ENCODE measurements at regions not wholly inside any gene's neighbourhood (a gene's known extent, or its start where the extent isn't known, plus 50 kb on each side); places are given as distances from the start of the nearest gene placed in this dataset.
"Not testable (repeated sequence)": the region's sequence is repeated elsewhere in the genome, so short reads cannot be mapped to it uniquely, and the experiment has no call there.

DNA sequence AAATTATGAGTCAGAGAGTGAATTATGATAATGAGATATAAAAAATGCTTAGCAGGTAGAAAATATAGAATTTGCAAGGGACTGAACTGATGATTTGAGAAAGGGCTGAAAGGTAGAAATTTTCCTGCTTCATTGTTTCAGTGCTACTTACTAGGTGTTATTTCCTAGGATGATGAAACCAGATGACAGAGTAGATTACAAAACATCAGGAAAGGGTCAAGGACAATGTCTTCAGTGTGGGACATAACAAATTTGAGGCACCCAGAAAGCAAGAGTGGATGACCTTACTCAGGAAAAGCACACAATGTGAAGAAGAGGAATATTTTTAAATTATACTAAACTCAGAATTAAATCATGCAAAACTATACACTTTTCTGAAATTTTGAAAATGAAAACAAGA is 102.1 kb downstream of the SHCBP1 start:
- DNase-seq (ENCODE audit: extremely low read depth in 1 of 11, low read depth in 9 of 11, low spot score in 4 of 11), result no peak

DNA sequence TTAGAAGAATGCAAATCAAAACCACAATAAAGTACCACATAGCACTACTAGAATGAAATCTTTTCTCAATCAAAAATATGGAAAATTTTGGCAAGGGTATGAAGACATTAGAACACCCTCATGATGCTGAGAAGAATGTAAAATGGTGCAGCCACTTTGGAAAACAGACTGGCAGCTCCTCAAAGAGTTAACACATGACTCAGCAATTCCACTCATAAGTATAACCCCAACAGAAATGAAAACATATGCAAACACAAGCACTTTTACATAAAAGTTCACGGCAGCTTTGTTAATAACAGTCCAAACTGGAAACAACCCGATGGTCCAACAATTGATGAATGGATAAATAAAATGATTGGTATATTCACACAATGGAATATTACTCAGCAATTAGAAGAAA is 124.5 kb downstream of the SHCBP1 start:
- no peak for DNase-seq (ENCODE audit: extremely low read depth in 1 of 11, low read depth in 9 of 11, low spot score in 4 of 11)

DNA sequence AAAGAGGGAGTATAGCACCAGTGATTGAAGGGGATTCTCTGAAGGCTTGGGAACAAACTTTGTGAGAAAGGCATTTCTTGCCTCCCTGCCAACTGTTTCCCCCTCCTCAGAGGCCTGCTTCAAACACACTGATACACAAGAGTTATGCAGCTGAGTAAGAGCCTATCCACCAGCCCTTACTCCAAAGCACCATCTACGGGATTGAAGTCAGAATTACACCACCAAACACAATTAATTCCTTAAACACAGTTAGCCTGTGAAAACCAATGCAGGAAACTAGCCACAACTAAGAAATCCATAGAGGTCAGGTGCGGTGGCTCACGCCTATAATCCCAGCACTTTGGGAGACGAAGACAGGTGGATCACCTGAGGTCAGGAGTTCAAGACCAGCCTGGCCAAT is 138.3 kb downstream of the SHCBP1 start:
- no peak for DNase-seq (ENCODE audit: extremely low read depth in 1 of 11, low read depth in 9 of 11, low spot score in 4 of 11)

DNA sequence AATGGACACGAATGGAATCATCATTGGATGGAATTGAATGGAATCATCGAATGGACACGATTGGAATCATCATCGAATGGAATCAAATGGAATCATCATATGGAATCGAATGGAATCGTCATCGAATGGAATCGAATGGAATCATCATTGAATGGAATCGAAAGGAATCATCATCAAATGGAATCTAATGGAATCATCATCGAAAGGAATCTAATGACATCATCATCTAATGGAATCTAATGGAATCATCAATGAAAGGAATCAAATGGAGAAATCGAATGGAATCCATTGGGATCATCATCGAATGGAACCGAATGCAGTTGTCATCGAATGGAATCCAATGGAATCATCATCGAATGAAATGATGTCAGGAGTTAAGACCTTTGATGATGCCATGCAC is 154.9 kb downstream of the SHCBP1 start:
- no peak for DNase-seq (ENCODE audit: extremely low read depth in 1 of 11, low read depth in 9 of 11, low spot score in 4 of 11)

DNA sequence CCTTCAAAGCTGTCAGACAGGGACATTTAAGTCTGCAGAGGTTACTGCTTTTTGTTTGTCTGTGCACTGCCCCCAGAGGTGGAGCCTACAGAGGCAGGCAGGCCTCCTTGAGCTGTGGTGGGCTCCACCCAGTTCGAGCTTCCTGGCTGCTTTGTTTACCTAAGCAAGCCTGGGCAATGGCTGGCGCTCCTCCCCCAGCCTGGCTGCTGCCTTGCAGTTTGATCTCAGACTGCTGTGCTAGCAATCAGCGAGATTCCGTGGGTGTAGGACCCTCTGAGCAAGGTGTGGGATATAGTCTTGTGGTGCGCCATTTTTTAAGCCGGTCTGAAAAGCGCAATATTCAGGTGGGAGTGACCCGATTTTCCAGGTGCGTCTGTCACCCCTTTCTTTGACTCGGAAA is 166.4 kb downstream of the SHCBP1 start:
- not testable (repeated sequence) for DNase-seq (ENCODE audit: extremely low read depth in 1 of 11, low read depth in 9 of 11, low spot score in 4 of 11)

DNA sequence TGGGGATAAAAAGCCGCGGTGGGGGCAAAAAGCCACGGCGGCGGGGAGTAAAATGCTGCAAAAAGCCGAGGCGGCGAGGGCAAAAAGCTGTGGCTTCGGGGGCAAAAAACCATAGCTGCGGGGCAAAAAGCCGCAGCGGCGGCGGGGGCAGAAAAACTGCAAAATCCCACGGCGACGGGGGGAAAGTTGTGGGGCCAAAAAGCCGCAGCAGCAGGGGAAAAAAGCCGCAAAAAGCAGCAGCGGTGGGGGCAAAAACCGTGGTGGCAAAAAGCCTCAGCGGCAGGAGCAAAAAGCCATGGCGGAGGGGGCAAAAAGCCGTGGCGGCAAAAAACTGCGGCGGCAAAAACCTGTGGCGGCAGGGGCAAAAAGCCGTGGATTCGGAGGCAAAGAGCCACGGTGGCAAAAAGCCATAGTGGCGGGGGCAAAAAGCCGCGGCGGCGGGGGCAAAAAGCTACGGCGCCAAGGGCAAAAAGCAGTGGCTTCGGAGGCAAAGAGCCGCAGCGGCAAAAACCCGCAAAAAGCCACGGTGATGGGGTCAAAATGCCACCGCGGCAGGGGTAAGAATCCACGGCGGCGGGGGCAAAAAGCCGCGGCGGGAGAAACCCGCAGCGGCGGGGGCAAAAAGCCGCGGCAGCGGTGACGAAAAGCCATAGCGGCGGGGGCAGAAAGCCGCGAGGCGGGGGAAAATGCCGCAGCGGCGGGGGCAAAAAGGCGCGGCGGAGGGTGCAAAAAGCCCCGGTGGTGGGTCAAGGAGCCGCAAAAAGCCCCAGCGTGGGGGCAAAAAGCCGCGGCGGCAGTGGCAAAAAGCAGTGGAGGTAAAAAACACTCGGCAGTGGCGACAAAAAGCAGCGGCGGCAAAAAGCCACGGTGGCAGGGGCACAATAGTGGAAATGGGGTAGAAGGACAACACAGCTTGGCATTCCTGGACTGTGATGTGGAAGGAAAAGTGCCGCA is 192.8 kb downstream of the SHCBP1 start:
- DNase-seq (ENCODE audit: extremely low read depth in 1 of 11, low read depth in 9 of 11, low spot score in 4 of 11), result no peak

DNA sequence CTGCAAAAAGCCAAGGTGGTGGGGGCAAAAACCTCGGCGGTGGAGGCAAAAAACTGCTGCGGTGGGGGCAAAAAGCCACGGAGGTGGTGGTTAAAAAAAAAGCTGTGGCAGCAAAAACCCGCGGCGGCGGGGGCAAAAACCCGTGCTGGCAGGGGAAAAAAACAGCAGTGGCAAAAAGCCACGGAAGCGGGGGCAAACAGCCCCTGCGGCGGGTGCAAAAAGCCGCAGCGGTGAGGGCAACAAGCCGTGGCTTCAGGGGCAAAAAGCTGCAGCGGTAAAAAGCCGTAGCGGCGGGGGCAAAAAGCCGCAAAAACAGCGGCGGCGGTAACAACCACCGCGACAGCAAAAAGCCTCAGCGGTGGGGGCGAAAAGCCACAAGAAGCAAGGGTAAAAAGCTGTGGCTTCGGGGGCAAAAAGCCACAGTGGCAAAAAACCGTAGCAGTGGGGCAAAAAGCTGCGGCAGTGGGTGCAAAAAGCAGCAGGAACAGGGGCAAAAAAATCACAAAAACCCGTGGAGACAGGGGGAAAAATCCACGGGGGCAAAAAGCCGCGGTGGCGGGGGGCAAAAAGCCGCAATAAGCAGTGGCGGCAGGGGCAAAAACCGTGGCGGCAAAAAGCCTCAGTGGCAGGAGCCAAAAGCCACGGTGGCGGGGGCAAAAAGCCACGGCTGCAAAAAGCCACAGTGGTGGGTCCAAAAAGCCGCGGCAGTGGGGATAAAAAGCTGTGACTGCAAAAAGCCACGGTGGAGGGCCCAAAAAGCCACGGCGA is 193.7 kb downstream of the SHCBP1 start:
- DNase-seq (ENCODE audit: extremely low read depth in 1 of 11, low read depth in 9 of 11, low spot score in 4 of 11), result no peak

DNA sequence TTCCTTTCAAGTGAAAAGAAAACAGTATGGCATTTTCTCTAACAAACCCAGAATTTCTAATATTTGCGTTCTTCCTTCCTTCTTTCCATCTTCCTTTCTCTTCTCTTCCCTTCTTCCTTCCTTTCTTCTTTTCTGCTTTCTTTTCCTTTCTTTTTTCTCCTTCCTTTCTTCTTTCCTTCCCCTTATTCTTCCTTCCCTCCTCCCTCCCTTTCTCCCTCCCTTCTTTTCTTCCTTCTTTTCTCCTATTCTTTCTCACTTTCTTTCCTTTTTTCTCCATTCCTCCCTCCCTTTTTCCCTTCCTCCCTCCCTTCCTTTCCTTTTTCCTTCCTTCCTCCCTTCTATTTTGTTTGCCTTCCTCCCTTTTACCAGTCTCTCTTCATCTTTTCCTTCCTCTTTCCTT is 194.8 kb downstream of the SHCBP1 start:
- DNase-seq (ENCODE audit: extremely low read depth in 1 of 11, low read depth in 9 of 11, low spot score in 4 of 11), result no peak

DNA sequence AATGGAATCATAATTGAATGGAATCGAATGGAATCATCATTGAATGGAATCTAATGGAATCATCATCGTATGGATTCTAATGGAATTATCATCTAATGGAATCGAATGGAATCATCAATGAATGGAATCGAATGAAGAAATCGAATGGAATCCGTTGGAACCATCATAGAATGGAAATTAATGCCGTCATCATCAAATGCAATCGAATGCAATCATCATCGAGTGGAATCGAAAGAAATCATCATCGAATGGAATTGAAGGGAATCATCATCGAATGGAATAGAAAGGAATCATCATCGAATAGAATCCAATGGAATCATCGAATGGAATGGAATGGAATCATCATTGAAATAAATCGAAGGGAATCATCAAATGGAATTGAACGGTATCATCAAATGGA is 217.2 kb downstream of the SHCBP1 start:
- DNase-seq (ENCODE audit: extremely low read depth in 1 of 11, low read depth in 9 of 11, low spot score in 4 of 11), result no peak

DNA sequence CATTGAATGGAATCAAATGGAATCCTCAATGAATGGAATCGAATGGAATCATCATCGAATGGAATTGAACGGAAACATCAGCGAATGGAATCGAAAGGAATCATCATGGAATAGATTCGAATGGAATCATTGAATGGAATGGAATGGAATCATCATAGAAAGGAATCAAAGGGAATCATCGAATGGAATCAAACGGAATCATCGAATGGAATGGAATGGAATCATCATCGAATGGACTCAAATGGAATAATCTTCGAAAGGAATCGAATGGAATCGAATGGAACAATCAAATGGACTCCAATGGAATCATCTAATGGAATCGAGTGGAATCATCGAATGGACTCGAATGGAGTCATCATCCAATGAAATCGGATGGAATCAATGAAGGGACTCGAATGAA is 222.6 kb downstream of the SHCBP1 start:
- DNase-seq (ENCODE audit: extremely low read depth in 1 of 11, low read depth in 9 of 11, low spot score in 4 of 11), result not testable (repeated sequence)

DNA sequence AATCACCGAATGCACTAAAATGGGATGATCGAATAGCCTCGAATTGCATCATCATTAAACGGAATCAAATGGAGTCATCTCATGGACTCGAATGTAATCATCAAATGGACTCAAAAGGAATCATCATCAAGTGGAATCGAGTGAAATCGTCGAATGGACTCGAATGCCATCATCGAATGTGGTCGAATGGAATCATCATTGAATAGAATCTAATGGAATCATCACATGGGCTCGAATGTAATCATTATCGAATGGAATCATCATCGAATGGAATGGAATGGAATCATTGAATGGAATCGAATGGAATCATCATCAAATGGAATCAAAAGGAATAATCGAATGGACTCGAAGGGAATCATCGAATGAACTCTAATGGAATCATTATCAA is 224.3 kb downstream of the SHCBP1 start:
- DNase-seq (ENCODE audit: extremely low read depth in 1 of 11, low read depth in 9 of 11, low spot score in 4 of 11), result not testable (repeated sequence)

DNA sequence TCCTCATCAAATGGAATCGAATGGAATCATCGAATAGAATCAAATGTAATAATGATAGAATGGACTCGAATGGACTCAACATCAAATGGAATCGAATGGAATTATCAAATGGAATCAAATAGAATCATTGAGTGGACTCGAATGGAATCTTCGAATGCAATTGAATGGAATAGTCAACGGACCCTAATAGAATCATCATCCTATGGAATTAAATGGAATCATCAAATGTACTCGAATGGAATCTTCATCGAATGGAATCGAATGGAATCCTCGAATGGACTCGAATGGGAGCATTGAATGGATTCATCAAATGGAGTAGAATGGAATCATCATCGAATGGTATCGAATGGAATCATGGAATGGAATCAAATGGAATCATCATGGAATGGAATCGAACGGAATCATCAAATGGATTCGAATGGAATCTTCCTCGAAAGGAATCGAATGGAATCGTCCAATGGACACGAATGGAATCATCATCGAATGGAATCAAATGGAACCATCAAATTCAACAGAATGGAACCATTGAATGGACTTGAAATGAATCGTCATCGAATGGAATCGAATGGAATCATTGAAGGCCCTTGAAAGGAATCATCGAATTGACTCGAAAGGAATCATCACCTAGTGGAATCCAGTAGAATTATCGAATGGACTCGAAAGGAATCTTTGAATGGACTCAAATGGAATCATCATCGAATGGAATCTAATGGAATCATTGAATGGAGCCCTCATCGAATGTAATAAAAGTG is 224.9 kb downstream of the SHCBP1 start:
- DNase-seq (ENCODE audit: extremely low read depth in 1 of 11, low read depth in 9 of 11, low spot score in 4 of 11), result not testable (repeated sequence)

DNA sequence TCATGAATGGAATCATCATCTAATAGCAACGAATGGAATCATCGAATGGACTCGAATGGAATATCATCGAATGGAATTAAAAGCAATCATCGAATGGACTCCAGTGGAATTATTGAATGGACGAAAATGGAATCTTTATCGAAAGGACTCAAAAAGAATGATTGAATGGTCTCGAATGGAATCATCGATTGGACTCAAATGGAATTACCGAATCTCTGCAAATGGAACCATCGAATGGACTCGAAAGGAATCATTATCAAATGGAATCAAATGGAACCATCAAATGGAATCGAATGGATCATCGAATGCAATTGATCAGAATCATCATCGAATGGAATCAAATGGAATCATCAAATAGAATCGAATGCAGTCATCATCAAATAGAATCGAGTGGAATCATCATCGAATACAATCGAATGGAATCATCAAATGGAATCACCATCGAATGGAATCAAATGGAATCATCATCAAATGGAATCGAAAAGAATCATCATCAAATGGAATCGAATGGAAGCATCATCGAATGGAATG is 225.7 kb downstream of the SHCBP1 start:
- not testable (repeated sequence) for DNase-seq (ENCODE audit: extremely low read depth in 1 of 11, low read depth in 9 of 11, low spot score in 4 of 11)

DNA sequence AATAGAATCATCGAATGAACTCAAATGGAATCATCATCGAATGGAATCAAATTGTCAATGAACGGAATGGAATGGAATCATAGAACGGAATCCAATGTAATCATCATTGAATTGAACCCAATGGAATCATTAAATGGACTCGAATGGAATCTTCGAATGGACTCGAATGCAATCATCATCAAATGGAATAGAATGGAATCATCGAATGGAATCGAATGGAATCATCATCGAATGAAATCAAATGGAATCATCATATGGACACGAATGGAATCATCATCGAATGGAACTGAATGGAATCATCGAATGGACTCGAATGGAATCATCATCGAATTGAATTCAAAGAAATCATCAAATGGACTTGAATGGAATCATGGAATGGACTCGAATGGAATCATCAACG is 226.2 kb downstream of the SHCBP1 start:
- DNase-seq (ENCODE audit: extremely low read depth in 1 of 11, low read depth in 9 of 11, low spot score in 4 of 11), result not testable (repeated sequence)

DNA sequence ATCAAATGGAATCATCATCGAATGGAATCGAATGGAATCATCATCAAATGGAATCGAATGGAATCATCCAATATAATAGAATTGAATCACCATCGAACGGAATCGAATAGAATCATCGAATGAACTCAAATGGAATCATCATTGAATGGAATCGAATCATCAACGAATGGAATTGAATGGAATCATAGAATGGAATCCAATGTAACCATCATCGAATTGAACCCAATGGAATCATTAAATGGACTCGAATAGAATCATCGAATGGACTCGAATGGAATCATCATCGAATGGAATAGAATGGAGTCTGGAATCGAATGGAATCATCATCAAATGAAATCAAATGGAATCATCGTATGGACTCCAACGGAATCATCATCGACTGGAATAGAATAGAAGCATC is 227.0 kb downstream of the SHCBP1 start:
- not testable (repeated sequence) for DNase-seq (ENCODE audit: extremely low read depth in 1 of 11, low read depth in 9 of 11, low spot score in 4 of 11)

DNA sequence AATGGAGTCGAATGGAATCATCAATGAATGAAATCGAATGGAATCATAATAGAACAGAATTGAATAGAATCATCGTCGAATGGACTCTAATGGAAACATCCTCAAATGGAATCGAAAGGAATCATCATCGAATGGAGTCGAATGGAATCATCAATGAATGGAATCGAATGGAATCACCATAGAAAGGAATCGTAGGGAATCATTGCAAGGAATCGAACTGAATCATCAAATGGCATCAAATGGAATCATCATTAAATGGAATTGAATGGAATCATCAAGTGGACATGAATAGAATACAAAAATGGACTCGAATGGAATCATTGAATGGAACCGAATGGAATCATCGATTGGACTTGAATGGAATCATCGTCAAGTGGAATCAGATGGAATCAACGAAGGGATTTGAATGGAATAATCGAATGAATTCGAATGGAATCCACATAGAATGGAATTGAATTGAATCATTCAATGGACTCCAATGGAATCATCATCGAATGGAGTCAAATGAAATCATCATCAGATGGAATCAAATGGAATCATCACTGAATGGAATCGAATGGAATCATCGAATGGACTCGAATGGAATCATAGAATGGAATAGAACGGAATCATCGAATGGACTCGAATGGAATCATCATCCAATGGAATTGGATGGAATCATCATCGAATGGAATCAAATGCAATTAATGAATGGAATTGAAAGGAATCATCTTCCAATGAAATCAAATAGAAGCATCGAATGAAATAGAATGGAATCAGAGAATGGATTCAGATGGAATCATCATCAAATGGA is 228.1 kb downstream of the SHCBP1 start:
- DNase-seq (ENCODE audit: extremely low read depth in 1 of 11, low read depth in 9 of 11, low spot score in 4 of 11), result not testable (repeated sequence)

DNA sequence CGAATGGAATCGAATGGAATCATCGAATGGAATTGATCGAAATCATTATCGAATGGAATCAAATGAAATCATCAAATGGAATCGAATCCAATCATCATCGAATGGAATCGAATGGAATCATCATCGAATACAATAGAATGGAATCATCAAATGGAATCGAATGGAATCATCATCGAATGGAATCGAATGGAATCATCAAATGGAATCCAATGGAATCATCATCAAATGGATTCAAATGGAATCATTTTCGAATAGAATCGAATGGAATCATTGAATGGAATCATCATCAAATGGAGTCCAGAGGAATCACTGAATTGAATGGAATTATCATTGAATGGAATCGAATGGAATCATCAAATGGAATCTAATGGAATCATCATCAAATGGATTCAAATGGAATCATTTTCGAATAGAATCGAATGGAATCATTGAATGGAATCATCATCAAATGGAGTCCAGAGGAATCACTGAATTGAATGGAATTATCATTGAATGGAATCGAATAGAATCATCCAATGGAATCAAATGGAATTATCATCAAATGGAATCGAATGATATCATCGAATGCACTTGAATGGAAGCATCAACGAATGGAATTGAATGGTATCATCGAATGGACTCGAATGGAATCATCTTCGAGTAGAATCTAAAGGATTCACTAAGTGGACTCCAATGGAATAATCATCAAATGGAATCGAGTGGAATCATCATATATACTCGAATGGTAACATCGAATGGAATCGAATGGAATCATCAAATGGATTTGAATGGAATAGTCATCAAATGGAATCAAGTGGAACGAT is 230.3 kb downstream of the SHCBP1 start:
- not testable (repeated sequence) for DNase-seq (ENCODE audit: extremely low read depth in 1 of 11, low read depth in 9 of 11, low spot score in 4 of 11)

DNA sequence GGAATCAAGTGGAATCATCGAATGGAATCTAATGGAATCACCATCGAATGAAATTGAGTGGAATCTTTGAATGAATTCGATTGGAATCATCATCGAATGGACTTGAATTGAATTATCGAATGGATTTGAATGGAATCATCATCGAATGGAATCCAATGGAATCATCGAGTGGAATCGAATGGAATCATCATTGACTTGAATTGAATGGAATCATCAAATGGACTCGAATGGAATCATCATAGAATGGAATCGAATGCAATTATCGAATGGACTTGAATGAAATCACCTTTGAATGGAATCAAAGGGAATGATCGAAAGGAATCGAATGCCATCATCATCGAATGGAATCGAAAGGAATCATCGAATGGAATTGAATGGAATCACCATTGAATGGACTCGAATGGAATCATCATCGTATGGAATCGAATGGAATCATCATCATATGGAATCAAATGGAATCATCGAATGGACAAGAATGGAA is 231.6 kb downstream of the SHCBP1 start:
- peak; percentile 48 to 99 (median 77) for DNase-seq (ENCODE audit: extremely low read depth in 1 of 11, low read depth in 9 of 11, low spot score in 4 of 11)

Measured in renal cortex interstitium (tissue), 11 donors.